GM12878 (cell line): ENCODE measurements at regions not wholly inside any gene's neighbourhood (a gene's known extent, or its start where the extent isn't known, plus 50 kb on each side); places are given as distances from the start of the nearest gene placed in this dataset.
A peak's percentile ranks its signal among the peaks of the same experiment; 100 is the strongest.

Experiments
- ATAC-seq: fragments of 200-7000 bp; cut with Tn5 transposase; 3 replicates; pipeline ENCODE4 v1.9.1; 2020; ENCODE audit warnings: mild to moderate bottlenecking, moderate library complexity
- BruUV-seq: library from RNA; stranded (reverse); fragments of 400-500 nt; replicated peaks from 2 replicates; lab custom pipeline; 2021; lab: Mats Ljungman, UMichigan
- CTCF ChIA-PET: fragments of 300-600 bp; sonication (Branson Sonifier 250); formaldehyde crosslinking; extraction: SDS; loops from one replicate; lab custom pipeline; 2021; ENCODE audit warnings: inconsistent platforms; lab: Yijun Ruan, JAX
- POLR2A ChIA-PET: fragments of 350-600 bp; formaldehyde crosslinking; extraction: SDS; loops from one replicate; lab custom pipeline; 2021; ENCODE audit warnings: inconsistent platforms; lab: Charles Lee
- RAD21 ChIA-PET: fragments of 300-600 bp; sonication (Branson Sonifier 250); formaldehyde crosslinking; loops from one replicate; lab custom pipeline; 2023; ENCODE audit warnings: antibody characterized with exemption; ENCODE audit not compliant: unreplicated experiment; lab: Charles Lee
- SMC1A ChIA-PET: fragments of 300-600 bp; sonication (Branson Sonifier 250); formaldehyde crosslinking; loops from one replicate; lab custom pipeline; 2023; ENCODE audit not compliant: unreplicated experiment, uncharacterized antibody; lab: Charles Lee
- DNase-seq: peaks from one replicate; pipeline ENCODE4 v3.0.0-alpha.2; 2011; ENCODE audit warnings: low read depth, low spot score
- FAIRE-seq: peaks from 3 replicates; lab custom pipeline; 2011; peaks lifted over from hg19 to GRCh38; lab: Jason Lieb, UNC
- H2AFZ ChIP-seq: 2 replicates; pipeline ENCODE4 v1.6.0; 2011; ENCODE audit warnings: low read depth, low read length, control low read depth; ENCODE audit not compliant: control insufficient read depth
- H3K27ac ChIP-seq: 2 replicates; pipeline ENCODE4 v1.5.1; 2011; ENCODE audit warnings: control low read depth; ENCODE audit not compliant: control insufficient read depth, insufficient read depth
- H3K27me3 ChIP-seq, 2 experiments: replicated peaks in 1 of 2; 2 replicates each; pipeline versions ENCODE4 v1.6.0 to v1.6.1; 2011; ENCODE audit warnings: low read length in 1 of 2; ENCODE audit not compliant: control insufficient read depth in 2 of 2, insufficient read depth in 2 of 2
- H3K36me3 ChIP-seq, 2 experiments: 2 replicates each; pipeline ENCODE4 v1.5.1; 2011; ENCODE audit warnings: low read length in 1 of 2; ENCODE audit not compliant: control insufficient read depth in 2 of 2, insufficient read depth in 2 of 2
- H3K4me1 ChIP-seq: 2 replicates; pipeline ENCODE4 v1.6.1; 2011; ENCODE audit warnings: mild to moderate bottlenecking, low read length, moderate library complexity, mixed read lengths; ENCODE audit not compliant: control insufficient read depth, insufficient read depth
- H3K4me2 ChIP-seq: 2 replicates; pipeline ENCODE4 v1.6.0; 2011; ENCODE audit warnings: control low read depth; ENCODE audit not compliant: control insufficient read depth, insufficient read depth
- H3K4me3 ChIP-seq: fragments of 200-600 bp; sonication (generic); 2 replicates; pipeline ENCODE4 v1.5.1; 2016
- H3K79me2 ChIP-seq: 2 replicates; pipeline ENCODE4 v1.6.0; 2011; ENCODE audit warnings: low read length; ENCODE audit not compliant: control insufficient read depth, insufficient read depth
- H3K9ac ChIP-seq: 2 replicates; pipeline ENCODE4 v1.8.0; 2011; ENCODE audit warnings: low read length, control low read depth, mixed read lengths; ENCODE audit not compliant: control insufficient read depth, insufficient read depth
- H3K9me3 ChIP-seq: replicated peaks from 3 replicates; pipeline ENCODE4 v1.5.1; 2011; ENCODE audit warnings: mild to moderate bottlenecking, low read length; ENCODE audit not compliant: control insufficient read depth, insufficient read depth
- H4K20me1 ChIP-seq: 2 replicates; pipeline ENCODE4 v1.6.0; 2011; ENCODE audit not compliant: control insufficient read depth, insufficient read depth
- BCL3 ChIP-seq: IDR thresholded peaks from 2 replicates; pipeline ENCODE4 v1.6.1; 2011; ENCODE audit warnings: borderline replicate concordance, low read depth, mild to moderate bottlenecking, moderate library complexity, low read length; ENCODE audit not compliant: insufficient read depth, poor library complexity, severe bottlenecking
- BHLHE40 ChIP-seq, 2 experiments: fragments of 450-650 bp in 1 of 2; IDR thresholded peaks; 2 replicates each; pipeline ENCODE4 v1.6.1; 2011 to 2017; ENCODE audit warnings: low read depth in 2 of 2, borderline replicate concordance in 1 of 2, improper control_type of control experiment in 1 of 2, low read length in 1 of 2, mild to moderate bottlenecking in 1 of 2
- GABPA ChIP-seq: IDR thresholded peaks from 2 replicates; pipeline ENCODE4 v1.6.1; 2014; ENCODE audit warnings: antibody characterized with exemption, low read depth, mild to moderate bottlenecking, inconsistent platforms
- MTA3 ChIP-seq: IDR thresholded peaks from 2 replicates; pipeline ENCODE4 v1.6.1; 2012; ENCODE audit warnings: low read length, inconsistent platforms, borderline replicate concordance
- POLR2AphosphoS2 ChIP-seq: IDR thresholded peaks from 2 replicates; pipeline ENCODE4 v1.6.1; 2011; ENCODE audit warnings: low read depth, mild to moderate bottlenecking, low read length, improper control_type of control experiment, moderate library complexity
- POU2F2 ChIP-seq: IDR thresholded peaks from 3 replicates; pipeline ENCODE4 v1.6.1; 2011; ENCODE audit warnings: low read depth, mild to moderate bottlenecking, low read length, borderline replicate concordance
- RFX5 ChIP-seq: IDR thresholded peaks from 2 replicates; pipeline ENCODE4 v1.6.1; 2011; ENCODE audit warnings: low read depth, low read length, improper control_type of control experiment
- SMARCA5 ChIP-seq: fragments of 450-650 bp; IDR thresholded peaks from 2 replicates; pipeline ENCODE4 v1.6.1; 2017; ENCODE audit warnings: mild to moderate bottlenecking
- ZNF687 ChIP-seq: fragments of 450-650 bp; IDR thresholded peaks from 2 replicates; pipeline ENCODE4 v1.6.1; 2017; ENCODE audit warnings: mild to moderate bottlenecking, moderate library complexity
- ZZZ3 ChIP-seq: IDR thresholded peaks from 2 replicates; pipeline ENCODE4 v1.6.1; 2011; ENCODE audit warnings: low read depth; ENCODE audit not compliant: control insufficient read depth, insufficient read length
- WGBS: methylation state at CpG from one replicate; pipeline ENCODE4 v1.1.6; 2016; ENCODE audit warnings: low lambda C conversion rate; ENCODE audit not compliant: insufficient replicate concordance, insufficient coverage; ENCODE audit errors: missing lambda C conversion rate; 5-methylcytosine and 5-hydroxymethylcytosine counted together
- in situ Hi-C: fragments of 300-500 bp; cut with MboI; formaldehyde crosslinking; loops from 9 replicates; pipeline ENCODE4 v1.14.3; 2018; ENCODE audit warnings: mixed read lengths
- intact Hi-C: fragments of 100-400 bp; cut with micrococcal nuclease; formaldehyde crosslinking; loops from one replicate; pipeline ENCODE4 v1.14.2; 2022; ENCODE audit not compliant: unreplicated experiment

GRCh38 chr4:175280153-175280552 is 362.0 kb downstream of the ADAM29 start:
- Histone ChIP-seq H3K36me3 (no peaks in the 10 kb centered on the region), H3K27ac (no peak overlapping the region), H3K4me1 (no peaks in the 10 kb centered on the region), H3K27me3 (no peaks in the 10 kb centered on the region), H3K4me2 (no peak overlapping the region), H4K20me1 (no peaks in the 10 kb centered on the region), H2AFZ (no peak overlapping the region), H3K4me3 (no peak overlapping the region), H3K9me3 (no peaks in the 10 kb centered on the region), H3K9ac (no peak overlapping the region), H3K79me2 (no peaks in the 10 kb centered on the region)
- ChIA-PET CTCF (no interaction called here), RAD21 (no interaction called here), SMC1A (no interaction called here), POLR2A (no interaction called here)
- ATAC-seq, result peak; percentile 30; the same call in 1 of the 3 replicates
- no peak for DNase-seq
- no TSS peak for BruUV-seq
- in situ Hi-C loops (no loop called here), intact Hi-C loops (no loop called here)
- no peak for TF ChIP-seq MTA3
- no peak for TF ChIP-seq BCL3
- TF ChIP-seq GABPA, result no peak
- no peak for TF ChIP-seq RFX5
- TF ChIP-seq ZZZ3, result no peak
- TF ChIP-seq ZNF687, result no peak
- TF ChIP-seq POLR2AphosphoS2, result no peak
- no peak for TF ChIP-seq POU2F2
- TF ChIP-seq SMARCA5, result no peak
- no peak for TF ChIP-seq BHLHE40 (IDR thresholded peaks at IDR 0.05; ENCODE audit: borderline replicate concordance in 1 of 2, low read depth in 2 of 2, low read length in 1 of 2)
- no peak for FAIRE-seq
- WGBS, result 46% methylated on average over 2 of the region's 2 CpGs
